NT2/D1 (cell line): ENCODE measurements at regions not wholly inside any gene's neighbourhood (a gene's known extent, or its start where the extent isn't known, plus 50 kb on each side); places are given as distances from the start of the nearest gene placed in this dataset.

Source experiments
- SUZ12 ChIP-seq: IDR thresholded peaks from 2 replicates; pipeline ENCODE4 v1.6.1; 2011; ENCODE audit not compliant: insufficient read length, insufficient read depth; ENCODE audit errors: extremely low read depth
- YY1 ChIP-seq: IDR thresholded peaks from 2 replicates; pipeline ENCODE4 v1.6.1; 2011; ENCODE audit not compliant: insufficient read length, insufficient read depth
- ZNF274 ChIP-seq: IDR thresholded peaks from 2 replicates; pipeline ENCODE4 v1.6.1; 2011; ENCODE audit warnings: mild to moderate bottlenecking, low read depth, low read length

DNA sequence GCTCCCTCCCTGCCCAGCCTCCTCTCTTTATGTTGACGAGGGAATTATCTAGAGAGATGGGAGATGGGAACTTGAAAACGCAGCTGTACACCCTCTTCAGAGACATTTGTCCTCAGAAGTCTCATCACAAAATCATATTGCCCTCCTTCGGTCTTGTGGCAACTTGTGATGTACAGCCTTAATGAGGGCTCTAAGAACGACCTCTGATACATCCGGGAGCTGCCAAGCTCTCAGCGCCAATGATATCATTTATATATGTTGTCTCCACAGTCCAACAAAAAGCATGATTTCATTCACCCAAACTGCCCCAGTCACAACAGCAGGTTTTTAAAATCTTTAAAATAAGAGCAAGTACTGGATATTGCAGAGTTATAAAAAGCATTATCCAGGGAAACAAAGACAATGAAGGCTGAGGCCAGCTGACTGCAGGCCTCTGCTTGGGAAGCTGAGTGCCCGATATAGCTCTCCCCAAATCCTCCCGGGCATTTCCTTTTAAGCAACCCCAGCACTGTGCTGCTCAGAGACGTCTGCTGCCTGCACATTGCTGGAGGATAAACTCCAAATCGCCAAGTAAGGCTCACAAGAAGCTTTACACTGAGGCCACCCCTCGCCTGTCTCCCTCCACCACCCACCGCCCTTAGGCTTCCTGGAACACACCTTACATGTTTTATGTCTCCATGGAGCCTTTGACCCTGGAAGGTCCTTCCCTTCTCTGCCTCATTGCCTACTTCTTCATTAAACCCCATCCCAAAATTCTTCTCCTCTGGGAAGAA lies 236.1 kb downstream of the C1orf94 start:
- TF ChIP-seq YY1 (no peak), SUZ12 (no peak), ZNF274 (no peak)
